Prostate gland (tissue), 2 donors: ENCODE measurements at regions not wholly inside any gene's neighbourhood (a gene's known extent, or its start where the extent isn't known, plus 50 kb on each side); places are given as distances from the start of the nearest gene placed in this dataset.

ENCODE experiments used
- POLR2A ChIP-seq: fragments of 450-650 bp; IDR thresholded peaks from one replicate; pipeline ENCODE4 v1.6.1; 2016; ENCODE audit warnings: antibody characterized with exemption, mild to moderate bottlenecking
- POLR2AphosphoS5 ChIP-seq: sonication (generic); formaldehyde crosslinking; IDR thresholded peaks from one replicate; pipeline ENCODE4 v1.6.1; 2017; ENCODE audit warnings: antibody characterized with exemption
- TF ChIP-seq, protein P1 (sequence below), 4 experiments: fragments of 200-600 bp in 2 of 4; fragments of 450-650 bp in 2 of 4; sonication (generic) in 2 of 4; IDR thresholded peaks; 1 replicate in 3 of 4; 2 replicates in 1 of 4; pipeline ENCODE4 v1.5.1; 2016 to 2019; ENCODE audit warnings: antibody characterized with exemption in 4 of 4, mild to moderate bottlenecking in 2 of 4, moderate library complexity in 2 of 4

DNA sequence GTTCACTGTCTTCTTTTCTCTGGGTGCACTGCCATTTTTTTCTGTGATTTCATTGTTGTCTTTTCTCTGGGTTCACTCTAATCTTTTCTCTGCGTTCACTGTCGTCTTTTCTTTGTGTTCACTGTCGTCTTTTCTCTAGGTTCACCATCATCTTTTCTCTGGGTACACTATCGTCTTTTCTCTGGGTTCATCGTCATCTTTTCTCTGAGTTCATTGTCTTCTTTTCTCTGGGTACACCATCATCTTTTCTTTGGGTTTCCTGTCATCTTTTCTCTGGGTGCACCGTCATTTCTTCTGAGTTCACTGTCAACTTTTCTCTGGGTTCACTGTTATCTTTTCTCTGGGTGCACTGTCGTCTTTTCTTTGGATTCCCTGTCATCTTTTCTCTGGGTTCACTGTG is 137.6 kb upstream of the MAP3K4 start:
- TF ChIP-seq, protein P1, sequence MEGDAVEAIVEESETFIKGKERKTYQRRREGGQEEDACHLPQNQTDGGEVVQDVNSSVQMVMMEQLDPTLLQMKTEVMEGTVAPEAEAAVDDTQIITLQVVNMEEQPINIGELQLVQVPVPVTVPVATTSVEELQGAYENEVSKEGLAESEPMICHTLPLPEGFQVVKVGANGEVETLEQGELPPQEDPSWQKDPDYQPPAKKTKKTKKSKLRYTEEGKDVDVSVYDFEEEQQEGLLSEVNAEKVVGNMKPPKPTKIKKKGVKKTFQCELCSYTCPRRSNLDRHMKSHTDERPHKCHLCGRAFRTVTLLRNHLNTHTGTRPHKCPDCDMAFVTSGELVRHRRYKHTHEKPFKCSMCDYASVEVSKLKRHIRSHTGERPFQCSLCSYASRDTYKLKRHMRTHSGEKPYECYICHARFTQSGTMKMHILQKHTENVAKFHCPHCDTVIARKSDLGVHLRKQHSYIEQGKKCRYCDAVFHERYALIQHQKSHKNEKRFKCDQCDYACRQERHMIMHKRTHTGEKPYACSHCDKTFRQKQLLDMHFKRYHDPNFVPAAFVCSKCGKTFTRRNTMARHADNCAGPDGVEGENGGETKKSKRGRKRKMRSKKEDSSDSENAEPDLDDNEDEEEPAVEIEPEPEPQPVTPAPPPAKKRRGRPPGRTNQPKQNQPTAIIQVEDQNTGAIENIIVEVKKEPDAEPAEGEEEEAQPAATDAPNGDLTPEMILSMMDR (IDR thresholded peaks at IDR 0.05), result no peak
- no peak for TF ChIP-seq POLR2A
- no peak for TF ChIP-seq POLR2AphosphoS5
